ENCODE measurements at regions not wholly inside any gene's neighbourhood (a gene's known extent, or its start where the extent isn't known, plus 50 kb on each side); places are given as distances from the start of the nearest gene placed in this dataset.

GRCh38 chr2:193566886-193567285, 1372.2 kb upstream of the TMEFF2 start:
- Histone ChIP-seq H2AFZ (ENCODE audit: control insufficient read depth, low read depth, low read length) (no peak overlapping the region), H3K79me2 (ENCODE audit: control insufficient read depth, insufficient read depth, low read length) (no peaks in the 10 kb centered on the region), H3K4me3 (no peak overlapping the region), H3K4me2 (ENCODE audit: control insufficient read depth, insufficient read depth) (no peak overlapping the region), H4K20me1 (ENCODE audit: control insufficient read depth, insufficient read depth) (no peaks in the 10 kb centered on the region), H3K36me3 (ENCODE audit: control insufficient read depth in 2 of 2, insufficient read depth in 2 of 2, low read length in 1 of 2) (no peaks in the 10 kb centered on the region), H3K9ac (ENCODE audit: control insufficient read depth, insufficient read depth, low read length) (no peak overlapping the region), H3K4me1 (ENCODE audit: control insufficient read depth, insufficient read depth, low read length) (no peaks in the 10 kb centered on the region), H3K9me3 (replicated peaks; ENCODE audit: control insufficient read depth, insufficient read depth, low read length) (no peaks in the 10 kb centered on the region), H3K27me3 (replicated peaks in 1 of 2; ENCODE audit: control insufficient read depth in 2 of 2, insufficient read depth in 2 of 2, low read length in 1 of 2) (no peaks in the 10 kb centered on the region), H3K27ac (ENCODE audit: control insufficient read depth, insufficient read depth) (no peak overlapping the region)
- 12% methylated on average over 2 of the region's 2 CpGs for WGBS (ENCODE audit: insufficient coverage, insufficient replicate concordance, low lambda C conversion rate, missing lambda C conversion rate)
- TF ChIP-seq CREM (IDR thresholded peaks at IDR 0.05; ENCODE audit: low read depth) (no peak), MYC (IDR thresholded peaks at IDR 0.05; ENCODE audit: insufficient read depth, insufficient read length, insufficient replicate concordance, low read length, severe bottlenecking) (no peak), FOS (IDR thresholded peaks at IDR 0.05; ENCODE audit: borderline replicate concordance, extremely low read depth, insufficient read length) (no peak), ELK1 (IDR thresholded peaks at IDR 0.05; ENCODE audit: low read depth, low read length) (no peak), SUPT20H (IDR thresholded peaks at IDR 0.05; ENCODE audit: borderline replicate concordance, control insufficient read depth, low read depth, low read length) (no peak), PRDM15 (CRISPR knock-in tag; IDR thresholded peaks at IDR 0.05) (no peak), KAT2A (conservative IDR thresholded peaks at IDR 0.05; ENCODE audit: control insufficient read depth, low read depth, low read length) (no peak)
- SMC1A ChIA-PET (ENCODE audit: uncharacterized antibody, unreplicated experiment): interaction anchor here (0.6 to 1.1 kb wide), 5 partner anchors 8 to 106 kb away, joined by 3 to 4 read pairs (median 3); no protein-coding TSS in a partner anchor
- DNase-seq (ENCODE audit: low read depth, low spot score) (no peak), ATAC-seq (no peak), FAIRE-seq (no peak)
- POLR2A ChIA-PET: interaction anchor here (1.1 kb wide), 1 partner anchor 17 kb away, joined by 3 read pairs; no protein-coding TSS in a partner anchor
- in situ Hi-C loops (cut with MboI): no loop called here
- intact Hi-C loops (cut with micrococcal nuclease; ENCODE audit: unreplicated experiment): no loop called here
- RAD21 ChIA-PET (ENCODE audit: unreplicated experiment): interaction anchor here (1.5 kb wide), 1 partner anchor 17 kb away, joined by 4 read pairs; no protein-coding TSS in a partner anchor
- CTCF ChIA-PET: interaction anchor here (0.9 kb wide), 1 partner anchor 17 kb away, joined by 5 read pairs; no protein-coding TSS in a partner anchor
- BruUV-seq (replicated peaks): no TSS peak

Data from GM12878 (cell line).